Esophagus squamous epithelium (tissue), 4 donors: ENCODE measurements at regions not wholly inside any gene's neighbourhood (a gene's known extent, or its start where the extent isn't known, plus 50 kb on each side); places are given as distances from the start of the nearest gene placed in this dataset.

Source experiments
- POLR2A ChIP-seq, 4 donors: fragments of 450-650 bp; IDR thresholded peaks; one replicate each; pipeline ENCODE4 v1.6.1; 2017; ENCODE audit warnings: antibody characterized with exemption in 4 of 4, mild to moderate bottlenecking in 4 of 4, moderate library complexity in 3 of 4
- TF ChIP-seq, protein P1 (sequence below), 6 experiments: fragments of 450-650 bp in 4 of 6; fragments of 200-600 bp in 2 of 6; sonication (generic) in 2 of 6; IDR thresholded peaks; one replicate each; pipeline ENCODE4 v1.5.1; 2016 to 2019; ENCODE audit warnings: antibody characterized with exemption in 6 of 6, mild to moderate bottlenecking in 4 of 6, moderate library complexity in 4 of 6

DNA sequence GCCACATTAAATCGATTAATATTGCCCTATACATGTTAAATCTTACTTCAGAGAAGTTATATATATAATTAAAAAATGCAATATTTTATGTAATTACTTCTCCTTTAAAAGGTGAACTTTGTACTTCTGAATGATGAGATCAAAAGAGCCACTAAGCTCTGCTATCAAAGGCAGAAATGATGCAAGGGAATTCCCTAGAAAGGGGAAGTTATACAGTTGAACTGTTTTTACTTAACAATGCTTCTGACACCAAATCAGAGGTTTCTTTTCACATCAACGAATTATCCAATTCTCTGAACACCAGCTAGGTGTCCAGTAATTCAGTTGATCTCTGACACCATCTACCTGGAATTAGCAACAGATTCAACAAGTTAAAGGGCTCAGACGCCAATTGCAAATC is 319.9 kb upstream of the TSHZ2 start:
- no peak for TF ChIP-seq POLR2A (IDR thresholded peaks at IDR 0.05)
- TF ChIP-seq, protein P1, sequence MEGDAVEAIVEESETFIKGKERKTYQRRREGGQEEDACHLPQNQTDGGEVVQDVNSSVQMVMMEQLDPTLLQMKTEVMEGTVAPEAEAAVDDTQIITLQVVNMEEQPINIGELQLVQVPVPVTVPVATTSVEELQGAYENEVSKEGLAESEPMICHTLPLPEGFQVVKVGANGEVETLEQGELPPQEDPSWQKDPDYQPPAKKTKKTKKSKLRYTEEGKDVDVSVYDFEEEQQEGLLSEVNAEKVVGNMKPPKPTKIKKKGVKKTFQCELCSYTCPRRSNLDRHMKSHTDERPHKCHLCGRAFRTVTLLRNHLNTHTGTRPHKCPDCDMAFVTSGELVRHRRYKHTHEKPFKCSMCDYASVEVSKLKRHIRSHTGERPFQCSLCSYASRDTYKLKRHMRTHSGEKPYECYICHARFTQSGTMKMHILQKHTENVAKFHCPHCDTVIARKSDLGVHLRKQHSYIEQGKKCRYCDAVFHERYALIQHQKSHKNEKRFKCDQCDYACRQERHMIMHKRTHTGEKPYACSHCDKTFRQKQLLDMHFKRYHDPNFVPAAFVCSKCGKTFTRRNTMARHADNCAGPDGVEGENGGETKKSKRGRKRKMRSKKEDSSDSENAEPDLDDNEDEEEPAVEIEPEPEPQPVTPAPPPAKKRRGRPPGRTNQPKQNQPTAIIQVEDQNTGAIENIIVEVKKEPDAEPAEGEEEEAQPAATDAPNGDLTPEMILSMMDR (IDR thresholded peaks at IDR 0.05), result no peak
